Ishikawa (cell line): ENCODE measurements at regions not wholly inside any gene's neighbourhood (a gene's known extent, or its start where the extent isn't known, plus 50 kb on each side); places are given as distances from the start of the nearest gene placed in this dataset.

Experiments used
- CEBPB ChIP-seq: IDR thresholded peaks from 2 replicates; pipeline ENCODE4 v1.6.1; 2012
- CREB1 ChIP-seq: IDR thresholded peaks from 2 replicates; pipeline ENCODE4 v1.6.1; 2012; ENCODE audit warnings: low read depth
- EGR1 ChIP-seq: IDR thresholded peaks from 2 replicates; pipeline ENCODE4 v1.6.1; 2012
- EP300 ChIP-seq: IDR thresholded peaks from 2 replicates; pipeline ENCODE4 v1.6.1; 2012; ENCODE audit warnings: borderline replicate concordance
- FOXM1 ChIP-seq: IDR thresholded peaks from 2 replicates; pipeline ENCODE4 v1.6.1; 2012; ENCODE audit warnings: low read depth, borderline replicate concordance
- NFIC ChIP-seq: IDR thresholded peaks from 2 replicates; pipeline ENCODE4 v1.6.1; 2012
- RAD21 ChIP-seq: IDR thresholded peaks from 2 replicates; pipeline ENCODE4 v1.6.1; 2012; ENCODE audit warnings: low read depth
- TAF1 ChIP-seq: IDR thresholded peaks from 2 replicates; pipeline ENCODE4 v1.6.1; 2012; ENCODE audit warnings: low read depth, mild to moderate bottlenecking
- TCF12 ChIP-seq: IDR thresholded peaks from 2 replicates; pipeline ENCODE4 v1.6.1; 2012; ENCODE audit warnings: low read depth
- TEAD4 ChIP-seq: IDR thresholded peaks from 2 replicates; pipeline ENCODE4 v1.6.1; 2012
- YY1 ChIP-seq: IDR thresholded peaks from 2 replicates; pipeline ENCODE4 v1.6.1; 2012; ENCODE audit warnings: low read depth
- ZBTB7A ChIP-seq: IDR thresholded peaks from 2 replicates; pipeline ENCODE4 v1.6.1; 2012; ENCODE audit warnings: low read depth
- TF ChIP-seq, protein P1 (sequence below): IDR thresholded peaks from 2 replicates; pipeline ENCODE4 v1.6.1; 2012
- TF ChIP-seq, protein P2 (sequence below): IDR thresholded peaks from 2 replicates; pipeline ENCODE4 v1.6.1; 2012
- TF ChIP-seq, protein P3 (sequence below): IDR thresholded peaks from 2 replicates; pipeline ENCODE4 v1.6.1; 2012; ENCODE audit warnings: low read depth, mild to moderate bottlenecking

DNA sequence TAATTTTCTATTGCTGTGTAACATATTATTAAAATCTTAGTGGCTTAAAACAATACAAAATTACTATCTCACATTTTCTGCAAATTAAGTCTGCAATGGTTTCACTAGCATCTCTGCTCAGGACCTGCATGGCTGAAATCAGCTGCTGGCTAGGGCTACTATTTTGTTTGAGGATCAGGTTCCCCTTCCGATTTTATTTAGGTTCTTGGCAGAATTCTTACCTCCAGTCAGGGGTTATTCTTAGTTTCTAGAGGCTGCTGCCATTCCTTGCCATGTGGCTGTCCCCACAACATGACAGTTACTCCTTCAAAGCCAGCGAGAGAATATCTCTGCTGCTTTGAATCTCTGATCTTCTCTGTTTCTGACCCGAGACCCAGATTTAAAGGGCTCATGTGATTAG is 424.5 kb upstream of the ANO5 start:
- TF ChIP-seq EGR1 (no peak), YY1 (no peak), ZBTB7A (no peak), TCF12 (no peak), EP300 (no peak)
- TF ChIP-seq, protein P1, sequence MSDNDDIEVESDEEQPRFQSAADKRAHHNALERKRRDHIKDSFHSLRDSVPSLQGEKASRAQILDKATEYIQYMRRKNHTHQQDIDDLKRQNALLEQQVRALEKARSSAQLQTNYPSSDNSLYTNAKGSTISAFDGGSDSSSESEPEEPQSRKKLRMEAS, result no peak

DNA sequence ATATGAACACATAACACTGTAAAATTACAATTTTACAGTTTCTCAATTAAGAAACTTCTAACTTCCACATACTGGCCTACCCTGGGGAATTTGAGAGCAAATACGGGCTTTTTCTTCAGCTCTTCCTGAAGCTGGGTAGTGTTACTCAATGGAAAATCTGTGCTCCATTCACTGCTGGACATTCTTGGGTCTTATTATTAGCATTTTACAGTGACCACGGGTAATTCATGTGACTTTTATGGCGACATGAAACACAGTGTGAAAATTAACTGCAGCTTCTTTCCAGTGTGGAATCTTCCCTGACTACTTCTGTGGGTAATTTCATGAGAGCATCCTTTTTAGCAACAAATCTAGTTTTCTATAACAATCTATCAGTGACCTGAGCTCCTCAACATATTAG is 423.7 kb upstream of the ANO5 start:
- no peak for TF ChIP-seq TEAD4
- TF ChIP-seq ZBTB7A, result no peak
- TF ChIP-seq EP300, result no peak
- TF ChIP-seq FOXM1, result no peak
- no peak for TF ChIP-seq TCF12
- TF ChIP-seq, protein P1, result no peak

DNA sequence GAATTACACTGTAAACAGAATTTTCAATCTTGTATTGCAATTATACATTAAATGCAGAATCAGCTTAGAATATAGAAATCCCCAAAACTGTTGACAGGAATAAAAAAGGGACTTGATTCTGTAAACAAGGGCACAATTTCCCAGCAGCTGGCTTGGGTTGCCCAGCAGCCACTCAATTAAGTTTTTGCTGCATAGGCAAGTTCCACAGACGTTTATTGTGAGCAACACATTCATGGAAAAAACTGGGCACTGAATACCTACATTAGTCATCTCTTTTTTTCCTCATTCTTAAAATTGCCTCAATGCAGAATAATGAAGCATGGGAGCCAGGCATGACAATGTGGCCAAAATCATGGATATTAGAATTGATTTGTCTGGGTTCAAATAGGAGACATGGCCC is 421.8 kb upstream of the ANO5 start:
- TF ChIP-seq, protein P2, sequence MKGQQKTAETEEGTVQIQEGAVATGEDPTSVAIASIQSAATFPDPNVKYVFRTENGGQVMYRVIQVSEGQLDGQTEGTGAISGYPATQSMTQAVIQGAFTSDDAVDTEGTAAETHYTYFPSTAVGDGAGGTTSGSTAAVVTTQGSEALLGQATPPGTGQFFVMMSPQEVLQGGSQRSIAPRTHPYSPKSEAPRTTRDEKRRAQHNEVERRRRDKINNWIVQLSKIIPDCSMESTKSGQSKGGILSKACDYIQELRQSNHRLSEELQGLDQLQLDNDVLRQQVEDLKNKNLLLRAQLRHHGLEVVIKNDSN, result no peak
- TF ChIP-seq, protein P3, sequence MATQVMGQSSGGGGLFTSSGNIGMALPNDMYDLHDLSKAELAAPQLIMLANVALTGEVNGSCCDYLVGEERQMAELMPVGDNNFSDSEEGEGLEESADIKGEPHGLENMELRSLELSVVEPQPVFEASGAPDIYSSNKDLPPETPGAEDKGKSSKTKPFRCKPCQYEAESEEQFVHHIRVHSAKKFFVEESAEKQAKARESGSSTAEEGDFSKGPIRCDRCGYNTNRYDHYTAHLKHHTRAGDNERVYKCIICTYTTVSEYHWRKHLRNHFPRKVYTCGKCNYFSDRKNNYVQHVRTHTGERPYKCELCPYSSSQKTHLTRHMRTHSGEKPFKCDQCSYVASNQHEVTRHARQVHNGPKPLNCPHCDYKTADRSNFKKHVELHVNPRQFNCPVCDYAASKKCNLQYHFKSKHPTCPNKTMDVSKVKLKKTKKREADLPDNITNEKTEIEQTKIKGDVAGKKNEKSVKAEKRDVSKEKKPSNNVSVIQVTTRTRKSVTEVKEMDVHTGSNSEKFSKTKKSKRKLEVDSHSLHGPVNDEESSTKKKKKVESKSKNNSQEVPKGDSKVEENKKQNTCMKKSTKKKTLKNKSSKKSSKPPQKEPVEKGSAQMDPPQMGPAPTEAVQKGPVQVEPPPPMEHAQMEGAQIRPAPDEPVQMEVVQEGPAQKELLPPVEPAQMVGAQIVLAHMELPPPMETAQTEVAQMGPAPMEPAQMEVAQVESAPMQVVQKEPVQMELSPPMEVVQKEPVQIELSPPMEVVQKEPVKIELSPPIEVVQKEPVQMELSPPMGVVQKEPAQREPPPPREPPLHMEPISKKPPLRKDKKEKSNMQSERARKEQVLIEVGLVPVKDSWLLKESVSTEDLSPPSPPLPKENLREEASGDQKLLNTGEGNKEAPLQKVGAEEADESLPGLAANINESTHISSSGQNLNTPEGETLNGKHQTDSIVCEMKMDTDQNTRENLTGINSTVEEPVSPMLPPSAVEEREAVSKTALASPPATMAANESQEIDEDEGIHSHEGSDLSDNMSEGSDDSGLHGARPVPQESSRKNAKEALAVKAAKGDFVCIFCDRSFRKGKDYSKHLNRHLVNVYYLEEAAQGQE, result no peak
- no peak for TF ChIP-seq TCF12
- TF ChIP-seq EP300, result no peak
- no peak for TF ChIP-seq TAF1
- no peak for TF ChIP-seq YY1
- no peak for TF ChIP-seq NFIC
- no peak for TF ChIP-seq CREB1

DNA sequence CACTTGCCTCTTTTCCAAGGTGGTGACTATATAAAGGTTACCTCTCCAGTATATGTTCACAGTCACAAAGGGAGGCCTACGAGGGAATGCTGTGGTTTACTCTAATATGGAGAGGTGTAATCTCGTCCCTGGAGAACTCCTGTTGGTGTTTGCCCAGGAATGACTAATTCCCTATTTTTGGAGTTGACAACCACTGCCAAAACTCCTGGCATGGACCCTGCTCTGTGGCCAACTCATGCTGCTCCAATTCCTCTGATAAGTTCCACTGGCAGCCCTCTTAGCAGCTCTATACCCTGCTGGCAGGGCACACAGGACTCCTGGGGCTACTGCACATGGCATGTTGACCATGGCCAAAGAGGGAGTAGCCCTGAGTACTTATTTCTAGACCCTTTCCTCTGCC is 418.7 kb upstream of the ANO5 start:
- TF ChIP-seq NFIC, result no peak
- TF ChIP-seq TAF1, result no peak
- TF ChIP-seq, protein P3, result no peak
- no peak for TF ChIP-seq FOXM1
- no peak for TF ChIP-seq CREB1
- no peak for TF ChIP-seq TCF12
- TF ChIP-seq, protein P1, result no peak
- no peak for TF ChIP-seq RAD21
- no peak for TF ChIP-seq ZBTB7A
- TF ChIP-seq, protein P2, result no peak
- TF ChIP-seq CEBPB, result no peak
- no peak for TF ChIP-seq YY1
- no peak for TF ChIP-seq EGR1

DNA sequence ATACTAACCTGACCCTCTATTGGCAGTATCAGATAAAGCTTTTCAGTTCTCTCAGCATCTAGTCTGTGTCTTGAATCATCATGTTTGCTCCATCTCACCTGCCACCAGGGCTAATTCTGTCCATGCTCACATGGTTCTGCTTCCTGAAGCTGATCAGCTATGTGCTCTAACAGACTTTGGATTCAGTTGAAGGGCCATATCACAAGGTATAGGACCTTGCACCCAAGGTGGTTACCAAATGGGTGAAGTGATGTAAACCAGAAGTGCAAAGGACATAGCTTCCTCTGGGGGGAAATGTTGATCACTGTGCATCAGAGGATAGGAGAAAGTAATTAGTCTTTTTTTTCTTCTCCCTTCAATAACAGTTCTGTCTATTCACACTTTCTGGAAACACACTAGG is 417.0 kb upstream of the ANO5 start:
- TF ChIP-seq, protein P1, result no peak
- TF ChIP-seq YY1 (no peak), CREB1 (no peak), TCF12 (no peak)

DNA sequence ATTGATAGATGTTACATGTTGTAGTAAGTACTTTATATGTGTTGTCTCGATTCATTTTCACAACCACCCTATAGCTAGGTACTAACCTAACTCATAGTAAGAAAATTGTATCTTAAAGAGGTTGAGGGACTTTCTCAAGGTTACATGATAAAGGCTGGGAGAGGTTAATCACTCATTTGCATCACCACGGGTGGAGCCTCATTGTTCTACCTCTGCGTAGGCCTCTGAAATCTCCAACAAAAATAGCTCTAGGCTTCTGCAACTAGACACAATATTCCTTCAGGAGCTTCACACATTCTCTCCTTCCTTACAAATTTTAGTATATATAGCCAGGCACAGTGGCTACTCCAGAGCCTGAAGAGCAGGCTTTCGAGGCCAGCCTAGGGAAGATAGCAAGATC is 408.9 kb upstream of the ANO5 start:
- TF ChIP-seq, protein P2, result no peak
- TF ChIP-seq CEBPB (no peak), YY1 (no peak), NFIC (no peak), TCF12 (no peak)

DNA sequence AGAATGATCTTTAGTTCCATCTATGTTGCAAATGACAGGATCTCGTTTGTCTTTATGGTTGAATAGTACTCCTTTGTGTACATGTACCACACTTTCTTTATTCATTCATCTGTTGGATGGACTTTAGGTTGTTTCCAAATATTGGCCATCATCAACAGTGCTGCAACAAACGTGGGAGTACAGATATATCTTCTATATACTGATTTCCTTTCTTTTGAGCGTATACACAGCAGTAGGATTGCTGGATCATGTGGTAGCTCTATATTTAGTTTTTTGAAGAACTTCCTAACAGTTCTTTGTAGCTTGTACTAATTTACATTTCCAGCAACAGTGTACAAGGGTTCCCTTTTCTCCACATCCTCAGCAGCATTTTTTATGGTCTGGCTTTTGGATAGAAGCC is 407.5 kb upstream of the ANO5 start:
- no peak for TF ChIP-seq FOXM1
- TF ChIP-seq CREB1, result no peak
- no peak for TF ChIP-seq TCF12
- TF ChIP-seq NFIC, result no peak
- no peak for TF ChIP-seq TEAD4
- TF ChIP-seq EGR1, result no peak
- TF ChIP-seq, protein P1, result no peak
- no peak for TF ChIP-seq CEBPB
- no peak for TF ChIP-seq RAD21
- TF ChIP-seq, protein P2, result no peak
- no peak for TF ChIP-seq YY1
- TF ChIP-seq, protein P3, result no peak
- no peak for TF ChIP-seq ZBTB7A
- no peak for TF ChIP-seq EP300
- no peak for TF ChIP-seq TAF1
